ENCODE measurements at regions not wholly inside any gene's neighbourhood (a gene's known extent, or its start where the extent isn't known, plus 50 kb on each side); places are given as distances from the start of the nearest gene placed in this dataset.

DNA sequence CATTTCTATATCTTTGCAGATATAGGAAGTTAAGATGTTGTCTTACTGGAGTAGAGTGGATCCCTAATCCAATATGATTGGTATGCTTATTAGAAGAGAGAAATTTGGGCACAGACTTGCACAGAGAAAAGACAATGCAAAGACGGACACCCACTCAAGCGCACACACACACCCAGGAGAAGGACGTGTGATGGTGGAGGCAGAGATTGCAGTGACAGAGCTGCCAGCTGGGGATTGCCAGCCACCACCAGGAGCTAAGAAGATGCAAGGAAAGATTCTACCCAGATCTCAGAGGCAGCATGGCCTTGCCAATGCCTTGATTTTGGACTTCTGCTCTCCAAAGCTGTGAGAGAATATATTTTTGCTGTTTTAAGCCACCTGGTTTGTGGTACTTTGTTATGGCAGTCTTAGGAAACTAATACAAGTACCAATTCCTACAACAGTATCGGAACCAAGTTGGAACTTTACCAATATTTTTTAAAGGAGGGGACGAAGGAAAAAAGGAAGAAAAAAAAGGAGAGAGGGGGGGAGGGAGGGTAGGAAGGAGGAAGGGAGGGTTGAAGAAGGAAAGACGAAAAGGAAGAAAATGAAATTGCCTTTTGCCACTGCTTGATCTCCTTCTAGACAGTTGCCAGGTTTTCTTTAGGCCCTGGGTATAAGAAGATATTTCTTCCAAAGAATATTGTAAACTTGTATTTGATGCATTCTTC lies 334.0 kb downstream of the BUD13 start:
- intact Hi-C loops (cut with micrococcal nuclease; ENCODE audit: unreplicated experiment), result no loop called here
- Histone ChIP-seq H3K4me1 (ENCODE audit: insufficient read depth, low read length) (no peaks in the 10 kb centered on the region; the same call in 1 of the 2 replicates), H3K36me3 (replicated peaks in 1 of 2; ENCODE audit: control insufficient read depth in 1 of 2, insufficient read depth in 2 of 2, low read length in 2 of 2) (no peaks in the 10 kb centered on the region), H3K27me3 (ENCODE audit: control insufficient read depth in 1 of 2, insufficient read depth in 2 of 2, low read length in 2 of 2) (0 out of 5 replicates have a peak, but pooled peaks cover 0 to 1% of the 10 kb centered on the region in 2 experiments), H4K20me1 (ENCODE audit: insufficient read depth, low read length) (no peaks in the 10 kb centered on the region), H3K4me2 (ENCODE audit: low read depth, low read length) (no peak overlapping the region), H3K9ac (ENCODE audit: insufficient read depth, low read depth, low read length) (no peak overlapping the region), H3K4me3 (replicated peaks in 1 of 3; ENCODE audit: insufficient read depth in 1 of 3, low read depth in 2 of 3, low read length in 3 of 3) (no peak overlapping the region), H3K79me2 (ENCODE audit: insufficient read depth, low read length) (no peaks in the 10 kb centered on the region), H3K27ac (ENCODE audit: extremely low read length, insufficient read depth, low read length) (no peak overlapping the region), H2AFZ (ENCODE audit: low read length) (no peak overlapping the region), H3K9me3 (ENCODE audit: low read length) (no peaks in the 10 kb centered on the region)
- TF ChIP-seq, protein P1, sequence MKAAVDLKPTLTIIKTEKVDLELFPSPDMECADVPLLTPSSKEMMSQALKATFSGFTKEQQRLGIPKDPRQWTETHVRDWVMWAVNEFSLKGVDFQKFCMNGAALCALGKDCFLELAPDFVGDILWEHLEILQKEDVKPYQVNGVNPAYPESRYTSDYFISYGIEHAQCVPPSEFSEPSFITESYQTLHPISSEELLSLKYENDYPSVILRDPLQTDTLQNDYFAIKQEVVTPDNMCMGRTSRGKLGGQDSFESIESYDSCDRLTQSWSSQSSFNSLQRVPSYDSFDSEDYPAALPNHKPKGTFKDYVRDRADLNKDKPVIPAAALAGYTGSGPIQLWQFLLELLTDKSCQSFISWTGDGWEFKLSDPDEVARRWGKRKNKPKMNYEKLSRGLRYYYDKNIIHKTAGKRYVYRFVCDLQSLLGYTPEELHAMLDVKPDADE (CRISPR knock-in tag; IDR thresholded peaks at IDR 0.05), result no peak
- TF ChIP-seq EED (CRISPR knock-in tag; IDR thresholded peaks at IDR 0.05), result no peak
- TF ChIP-seq RELA (CRISPR knock-in tag; IDR thresholded peaks at IDR 0.05), result no peak
- TF ChIP-seq TAF1 (CRISPR knock-in tag; IDR thresholded peaks at IDR 0.05), result no peak
- TF ChIP-seq PCBP1 (IDR thresholded peaks at IDR 0.05; ENCODE audit: borderline replicate concordance, low read depth, low read length), result 0 out of 2 replicates have a peak, but pooled peaks have one; percentile 35
- TF ChIP-seq ZNF232 (CRISPR knock-in tag; IDR thresholded peaks at IDR 0.05; ENCODE audit: borderline replicate concordance), result no peak
- TF ChIP-seq REPIN1 (CRISPR knock-in tag; IDR thresholded peaks at IDR 0.05; ENCODE audit: borderline replicate concordance, low read depth), result no peak
- TF ChIP-seq, protein P2, sequence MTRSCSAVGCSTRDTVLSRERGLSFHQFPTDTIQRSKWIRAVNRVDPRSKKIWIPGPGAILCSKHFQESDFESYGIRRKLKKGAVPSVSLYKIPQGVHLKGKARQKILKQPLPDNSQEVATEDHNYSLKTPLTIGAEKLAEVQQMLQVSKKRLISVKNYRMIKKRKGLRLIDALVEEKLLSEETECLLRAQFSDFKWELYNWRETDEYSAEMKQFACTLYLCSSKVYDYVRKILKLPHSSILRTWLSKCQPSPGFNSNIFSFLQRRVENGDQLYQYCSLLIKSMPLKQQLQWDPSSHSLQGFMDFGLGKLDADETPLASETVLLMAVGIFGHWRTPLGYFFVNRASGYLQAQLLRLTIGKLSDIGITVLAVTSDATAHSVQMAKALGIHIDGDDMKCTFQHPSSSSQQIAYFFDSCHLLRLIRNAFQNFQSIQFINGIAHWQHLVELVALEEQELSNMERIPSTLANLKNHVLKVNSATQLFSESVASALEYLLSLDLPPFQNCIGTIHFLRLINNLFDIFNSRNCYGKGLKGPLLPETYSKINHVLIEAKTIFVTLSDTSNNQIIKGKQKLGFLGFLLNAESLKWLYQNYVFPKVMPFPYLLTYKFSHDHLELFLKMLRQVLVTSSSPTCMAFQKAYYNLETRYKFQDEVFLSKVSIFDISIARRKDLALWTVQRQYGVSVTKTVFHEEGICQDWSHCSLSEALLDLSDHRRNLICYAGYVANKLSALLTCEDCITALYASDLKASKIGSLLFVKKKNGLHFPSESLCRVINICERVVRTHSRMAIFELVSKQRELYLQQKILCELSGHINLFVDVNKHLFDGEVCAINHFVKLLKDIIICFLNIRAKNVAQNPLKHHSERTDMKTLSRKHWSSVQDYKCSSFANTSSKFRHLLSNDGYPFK (CRISPR knock-in tag; IDR thresholded peaks at IDR 0.05; ENCODE audit: borderline replicate concordance), result no peak
- TF ChIP-seq ESRRA (CRISPR knock-in tag; IDR thresholded peaks at IDR 0.05; ENCODE audit: low read depth), result no peak
- peak; percentile 91 for TF ChIP-seq HNRNPK (IDR thresholded peaks at IDR 0.05; ENCODE audit: low read depth, low read length, poor library complexity, severe bottlenecking)
- TF ChIP-seq, protein P3, sequence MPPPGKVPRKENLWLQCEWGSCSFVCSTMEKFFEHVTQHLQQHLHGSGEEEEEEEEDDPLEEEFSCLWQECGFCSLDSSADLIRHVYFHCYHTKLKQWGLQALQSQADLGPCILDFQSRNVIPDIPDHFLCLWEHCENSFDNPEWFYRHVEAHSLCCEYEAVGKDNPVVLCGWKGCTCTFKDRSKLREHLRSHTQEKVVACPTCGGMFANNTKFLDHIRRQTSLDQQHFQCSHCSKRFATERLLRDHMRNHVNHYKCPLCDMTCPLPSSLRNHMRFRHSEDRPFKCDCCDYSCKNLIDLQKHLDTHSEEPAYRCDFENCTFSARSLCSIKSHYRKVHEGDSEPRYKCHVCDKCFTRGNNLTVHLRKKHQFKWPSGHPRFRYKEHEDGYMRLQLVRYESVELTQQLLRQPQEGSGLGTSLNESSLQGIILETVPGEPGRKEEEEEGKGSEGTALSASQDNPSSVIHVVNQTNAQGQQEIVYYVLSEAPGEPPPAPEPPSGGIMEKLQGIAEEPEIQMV (CRISPR knock-in tag; IDR thresholded peaks at IDR 0.05; ENCODE audit: low read depth), result no peak
- ChIA-PET POLR2A (no interaction called here), CTCF (ENCODE audit: low intra/inter-chr PET ratio, low total read pairs) (no interaction called here)
- DNase-seq (ENCODE audit: low spot score) (no peak), FAIRE-seq (no peak), ATAC-seq (no peak)
- in situ Hi-C loops (cut with HindIII; ENCODE audit: extremely low pct_ligation_motif_present, low pct_unique_long_range_greater_than_20kb), result no loop called here
- 83% methylated on average over 6 of the region's 6 CpGs for WGBS (ENCODE audit: low lambda C conversion rate)
- BruUV-seq (replicated peaks), result no TSS peak

Measured in HepG2 (cell line).